ENCODE measurements at regions not wholly inside any gene's neighbourhood (a gene's known extent, or its start where the extent isn't known, plus 50 kb on each side); places are given as distances from the start of the nearest gene placed in this dataset.
A peak's percentile ranks its signal among the peaks of the same experiment; 100 is the strongest.
"Not testable (repeated sequence)": the region's sequence is repeated elsewhere in the genome, so short reads cannot be mapped to it uniquely, and the experiment has no call there.

- Histone ChIP-seq H3K4me1 (no peaks in the 10 kb centered on the region), H3K27ac (no peak overlapping the region), H3K9me3 (no peaks in the 10 kb centered on the region), H3K27me3 (no peaks in the 10 kb centered on the region), H3K36me3 (no peaks in the 10 kb centered on the region), H3K4me3 (no peak overlapping the region)
- ATAC-seq = no peak
- WGBS, 4 donors = 79 to 85% (median 83%) methylated on average over 4 of the region's 4 CpGs
- DNase-seq = no peak
- TF ChIP-seq, protein P1, sequence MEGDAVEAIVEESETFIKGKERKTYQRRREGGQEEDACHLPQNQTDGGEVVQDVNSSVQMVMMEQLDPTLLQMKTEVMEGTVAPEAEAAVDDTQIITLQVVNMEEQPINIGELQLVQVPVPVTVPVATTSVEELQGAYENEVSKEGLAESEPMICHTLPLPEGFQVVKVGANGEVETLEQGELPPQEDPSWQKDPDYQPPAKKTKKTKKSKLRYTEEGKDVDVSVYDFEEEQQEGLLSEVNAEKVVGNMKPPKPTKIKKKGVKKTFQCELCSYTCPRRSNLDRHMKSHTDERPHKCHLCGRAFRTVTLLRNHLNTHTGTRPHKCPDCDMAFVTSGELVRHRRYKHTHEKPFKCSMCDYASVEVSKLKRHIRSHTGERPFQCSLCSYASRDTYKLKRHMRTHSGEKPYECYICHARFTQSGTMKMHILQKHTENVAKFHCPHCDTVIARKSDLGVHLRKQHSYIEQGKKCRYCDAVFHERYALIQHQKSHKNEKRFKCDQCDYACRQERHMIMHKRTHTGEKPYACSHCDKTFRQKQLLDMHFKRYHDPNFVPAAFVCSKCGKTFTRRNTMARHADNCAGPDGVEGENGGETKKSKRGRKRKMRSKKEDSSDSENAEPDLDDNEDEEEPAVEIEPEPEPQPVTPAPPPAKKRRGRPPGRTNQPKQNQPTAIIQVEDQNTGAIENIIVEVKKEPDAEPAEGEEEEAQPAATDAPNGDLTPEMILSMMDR (IDR thresholded peaks at IDR 0.05) = no peak
- no peak for TF ChIP-seq POLR2A (IDR thresholded peaks at IDR 0.05)
- intact Hi-C loops (cut with DNase I) = no loop called here
Measured at GRCh38 chr1:102241431-102242338, 245.0 kb upstream of the OLFM3 start.

GRCh38 chr1:102239247-102239646 is 242.5 kb upstream of the OLFM3 start:
- Histone ChIP-seq H3K27ac (no peak overlapping the region), H3K4me3 (no peak overlapping the region), H3K4me1 (no peaks in the 10 kb centered on the region), H3K9me3 (peaks cover 0 to 10% (median 0%) of the 10 kb centered on the region in 12 donors), H3K27me3 (no peaks in the 10 kb centered on the region), H3K36me3 (no peaks in the 10 kb centered on the region)
- TF ChIP-seq POLR2A (IDR thresholded peaks at IDR 0.05) = no peak
- TF ChIP-seq, protein P1 (IDR thresholded peaks at IDR 0.05) = no peak
- DNase-seq (no peak), ATAC-seq (no peak)
- intact Hi-C loops (cut with DNase I) = no loop called here
- WGBS, 4 donors = 65 to 76% (median 70%) methylated on average over 3 of the region's 3 CpGs

GRCh38 chr1:102234753-102235359 is 238.1 kb upstream of the OLFM3 start:
- DNase-seq = peak in 1 of 5 donors; percentile 40

DNA sequence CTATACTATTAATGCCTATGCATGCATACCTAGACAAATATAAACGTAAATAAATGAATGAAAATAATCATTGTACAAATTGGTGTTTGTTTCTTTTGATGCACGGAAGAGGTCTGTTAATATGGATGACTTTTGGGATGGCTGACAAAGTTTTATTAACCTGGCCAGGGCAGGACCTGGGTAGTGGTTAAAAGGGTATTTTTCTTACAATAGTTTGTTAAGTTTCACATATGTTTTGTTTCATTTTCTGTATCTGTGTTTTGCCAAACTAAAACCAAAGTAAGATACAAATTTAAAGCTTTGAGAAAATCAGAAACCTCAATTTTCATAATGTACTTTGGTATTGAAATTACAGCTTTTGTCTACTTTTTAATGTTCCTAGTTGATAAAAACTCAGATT is 222.7 kb upstream of the OLFM3 start:
- TF ChIP-seq POLR2A (IDR thresholded peaks at IDR 0.05) = no peak
- TF ChIP-seq, protein P1 (IDR thresholded peaks at IDR 0.05) = no peak
- Histone ChIP-seq H3K4me1 (no peaks in the 10 kb centered on the region), H3K27ac (no peak overlapping the region), H3K4me3 (no peak overlapping the region), H3K27me3 (no peaks in the 10 kb centered on the region), H3K9me3 (peaks cover 0 to 24% (median 5%) of the 10 kb centered on the region in 12 donors), H3K36me3 (no peaks in the 10 kb centered on the region)
- no peak for DNase-seq
- WGBS, 4 donors = 54 to 66% (median 61%) methylated on average over 2 of the region's 2 CpGs
- no peak for ATAC-seq
- intact Hi-C loops (cut with DNase I) = no loop called here

More at GRCh38 chr1:102234753-102235359, 238.1 kb upstream of the OLFM3 start:
- Histone ChIP-seq H3K4me3 (no peak overlapping the region), H3K27ac (no peak overlapping the region), H3K36me3 (no peaks in the 10 kb centered on the region), H3K4me1 (no peaks in the 10 kb centered on the region), H3K27me3 (no peaks in the 10 kb centered on the region), H3K9me3 (peaks cover 0 to 10% (median 0%) of the 10 kb centered on the region in 12 donors)
- intact Hi-C loops (cut with DNase I) = no loop called here
- TF ChIP-seq, protein P1 (IDR thresholded peaks at IDR 0.05) = no peak
- no peak for TF ChIP-seq POLR2A (IDR thresholded peaks at IDR 0.05)
- 87 to 95% (median 89%) methylated on average over 25 to 31 of the region's 31 CpGs for WGBS, 4 donors
- no peak for ATAC-seq

DNA sequence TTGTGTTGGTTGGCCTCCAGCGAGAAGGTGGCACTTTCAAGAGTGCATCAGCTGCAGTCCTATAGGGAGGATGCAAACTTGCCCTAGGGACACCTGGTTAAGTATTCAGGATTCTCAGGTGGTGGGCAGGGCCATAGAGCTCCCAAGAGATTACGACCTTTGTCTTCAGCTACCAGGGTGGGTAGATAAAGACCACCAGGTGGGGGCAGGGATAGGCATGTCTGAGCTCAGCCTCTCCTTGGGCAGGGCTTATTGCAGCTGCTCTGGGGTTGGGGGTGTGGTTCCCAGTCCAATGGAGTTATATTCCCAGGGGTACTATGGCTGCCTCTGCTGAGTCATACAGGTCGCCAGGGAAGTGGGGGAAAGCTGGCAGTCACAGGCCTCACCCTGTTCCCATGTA is 214.2 kb upstream of the OLFM3 start:
- H3K27me3 ChIP-seq; intact Hi-C loops (cut with DNase I); ATAC-seq; H3K36me3 ChIP-seq; H3K27ac ChIP-seq; DNase-seq; H3K4me3 ChIP-seq; H3K4me1 ChIP-seq: not testable (repeated sequence)
- 61 to 79% (median 69%) methylated on average over 2 to 3 of the region's 3 CpGs for WGBS, 4 donors
- peaks cover 0 to 11% (median 0%) of the 10 kb centered on the region in 12 donors for H3K9me3 ChIP-seq
